Naive thymus-derived CD4-positive, alpha-beta T cell (primary cell): ENCODE measurements at regions not wholly inside any gene's neighbourhood (a gene's known extent, or its start where the extent isn't known, plus 50 kb on each side); places are given as distances from the start of the nearest gene placed in this dataset.

Source experiments
- ATAC-seq: fragments of 150-1000 bp; cut with Tn5 transposase; 2 replicates; pipeline ENCODE4 v1.10.0; 2021; ENCODE audit warnings: mild to moderate bottlenecking, moderate library complexity
- CTCF ChIA-PET: fragments of 350-600 bp; sonication (Branson Sonifier 250); formaldehyde crosslinking; loops from one replicate; lab custom pipeline; 2021; ENCODE audit warnings: antibody characterized with exemption; lab: Charles Lee
- POLR2A ChIA-PET: fragments of 350-600 bp; sonication (Branson Sonifier 250); formaldehyde crosslinking; loops from one replicate; lab custom pipeline; 2021; ENCODE audit warnings: antibody characterized with exemption, inconsistent platforms; lab: Charles Lee
- DNase-seq, 9 donors: peaks; one replicate each; pipeline versions ENCODE4 v3.0.0 to v3.0.0-alpha.2; 2020 to 2022; ENCODE audit warnings: mixed read lengths in 1 of 9
- H3K27ac ChIP-seq: one replicate; pipeline ENCODE4 v1.7.0; 2013; ENCODE audit warnings: mild to moderate bottlenecking, low read depth, low read length, moderate library complexity
- H3K27me3 ChIP-seq, 2 donors: one replicate each; pipeline ENCODE4 v1.7.0; 2013; ENCODE audit warnings: low read length in 2 of 2, mild to moderate bottlenecking in 2 of 2, moderate library complexity in 2 of 2; ENCODE audit not compliant: control insufficient read depth in 2 of 2, insufficient read depth in 2 of 2
- H3K36me3 ChIP-seq, 3 experiments: 1 replicate in 2 of 3; 2 replicates in 1 of 3; pipeline ENCODE4 v1.7.0; 2013; ENCODE audit warnings: low read length in 3 of 3, mild to moderate bottlenecking in 3 of 3, moderate library complexity in 1 of 3; ENCODE audit not compliant: insufficient read depth in 3 of 3, control insufficient read depth in 2 of 3
- H3K4me1 ChIP-seq, 2 donors: one replicate each; pipeline ENCODE4 v1.7.0; 2013; ENCODE audit warnings: low read length in 2 of 2, mild to moderate bottlenecking in 2 of 2, moderate library complexity in 1 of 2; ENCODE audit not compliant: control insufficient read depth in 2 of 2, insufficient read depth in 2 of 2
- H3K4me3 ChIP-seq: 2 replicates; pipeline ENCODE4 v1.7.0; 2013; ENCODE audit warnings: mild to moderate bottlenecking, low read length
- H3K9me3 ChIP-seq, 3 experiments: 1 replicate in 2 of 3; 2 replicates in 1 of 3; pipeline ENCODE4 v1.7.0; 2013; ENCODE audit warnings: low read length in 3 of 3; ENCODE audit not compliant: control insufficient read depth in 2 of 3
- H3K27ac Mint-ChIP-seq, 9 donors: one replicate each; pipeline ENCODE4 v1.8.0; 2020 to 2022; ENCODE audit warnings: mixed read lengths in 9 of 9, mild to moderate bottlenecking in 8 of 9, moderate library complexity in 5 of 9, inconsistent platforms in 2 of 9
- H3K27me3 Mint-ChIP-seq, 5 donors: one replicate each; pipeline ENCODE4 v1.8.0; 2021 to 2022; ENCODE audit warnings: mixed read lengths in 5 of 5, mild to moderate bottlenecking in 1 of 5
- H3K36me3 Mint-ChIP-seq, 5 donors: one replicate each; pipeline ENCODE4 v1.8.0; 2020 to 2022; ENCODE audit warnings: mixed read lengths in 5 of 5, mild to moderate bottlenecking in 3 of 5, inconsistent platforms in 1 of 5
- H3K4me1 Mint-ChIP-seq, 7 donors: one replicate each; pipeline ENCODE4 v1.8.0; 2020 to 2022; ENCODE audit warnings: mixed read lengths in 7 of 7, mild to moderate bottlenecking in 3 of 7, inconsistent platforms in 1 of 7
- H3K4me3 Mint-ChIP-seq, 10 donors: one replicate each; pipeline ENCODE4 v1.8.0; 2020 to 2022; ENCODE audit warnings: mild to moderate bottlenecking in 10 of 10, mixed read lengths in 10 of 10, moderate library complexity in 6 of 10, inconsistent platforms in 2 of 10
- H3K9me3 Mint-ChIP-seq, 11 donors: one replicate each; pipeline ENCODE4 v1.8.0; 2020 to 2022; ENCODE audit warnings: mixed read lengths in 11 of 11, mild to moderate bottlenecking in 4 of 11, inconsistent platforms in 1 of 11, moderate library complexity in 1 of 11
- intact Hi-C, 2 donors: fragments of 100-400 bp; cut with micrococcal nuclease; formaldehyde crosslinking; loops; one replicate each; pipeline ENCODE4 v1.15.1; 2023

DNA sequence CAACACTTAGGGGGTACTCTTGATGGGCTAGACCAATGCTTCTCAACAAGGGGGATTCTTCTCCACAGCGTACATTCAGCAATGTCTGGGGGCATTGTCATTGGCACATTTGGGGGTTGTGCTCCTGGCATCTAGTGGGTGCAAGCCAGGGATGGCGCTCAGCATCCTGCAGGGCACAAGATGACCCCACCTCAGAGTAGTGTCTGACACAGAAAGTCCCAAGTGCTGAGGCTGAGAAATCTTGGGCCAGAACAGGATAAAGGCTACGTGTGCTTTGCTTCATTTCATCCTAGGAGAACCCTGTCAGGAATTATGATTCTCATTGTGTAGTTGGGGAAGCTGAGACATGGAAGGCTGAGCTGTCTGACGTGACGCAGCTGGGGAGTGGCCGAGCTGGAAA lies 298.6 kb downstream of the CDH26 start:
- POLR2A ChIA-PET = no interaction called here
- no peak for ATAC-seq
- CTCF ChIA-PET = no interaction called here

DNA sequence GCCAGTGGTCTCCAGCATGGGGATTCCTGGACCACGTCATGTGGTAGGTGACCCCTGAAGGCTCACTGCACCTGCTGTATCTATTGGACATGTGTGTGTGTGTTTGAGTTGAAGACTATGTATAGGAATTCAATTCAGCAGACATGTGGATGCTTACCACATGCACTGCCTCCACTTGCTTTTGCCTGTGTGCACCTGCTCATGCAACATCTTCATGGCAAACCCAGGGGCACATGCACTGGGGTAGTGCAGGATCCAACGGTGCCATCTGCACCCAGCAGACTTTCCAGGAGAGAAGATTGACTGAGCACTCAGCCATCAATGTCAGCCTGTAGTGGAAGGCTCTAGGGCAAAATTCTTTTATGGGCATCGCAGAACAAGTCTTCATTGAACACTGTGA lies 299.4 kb downstream of the CDH26 start:
- DNase-seq = no peak
- Mint-ChIP-seq H3K27ac (no peak overlapping the region), H3K9me3 (no peaks in the 10 kb centered on the region), H3K4me1 (peaks cover 0 to 2% (median 0%) of the 10 kb centered on the region in 7 donors), H3K4me3 (no peak overlapping the region), H3K27me3 (peaks cover 0 to 6% (median 0%) of the 10 kb centered on the region in 5 donors), H3K36me3 (no peaks in the 10 kb centered on the region)
- Histone ChIP-seq H3K27me3 (no peaks in the 10 kb centered on the region), H3K27ac (no peak overlapping the region), H3K4me3 (no peak overlapping the region), H3K9me3 (no peaks in the 10 kb centered on the region), H3K36me3 (no peaks in the 10 kb centered on the region), H3K4me1 (no peaks in the 10 kb centered on the region)
- POLR2A ChIA-PET = no interaction called here
- CTCF ChIA-PET = no interaction called here
- intact Hi-C loops = no loop called here
- no peak for ATAC-seq

More for the DNA sequence above, 298.6 kb downstream of the CDH26 start:
- Histone ChIP-seq H3K27ac (no peak overlapping the region), H3K36me3 (no peaks in the 10 kb centered on the region), H3K4me1 (no peaks in the 10 kb centered on the region), H3K4me3 (no peak overlapping the region), H3K27me3 (no peaks in the 10 kb centered on the region), H3K9me3 (no peaks in the 10 kb centered on the region)
- peaks cover 0 to 2% (median 0%) of the 10 kb centered on the region in 7 donors for H3K4me1 Mint-ChIP-seq
- H3K9me3 Mint-ChIP-seq = no peaks in the 10 kb centered on the region
- intact Hi-C loops = no loop called here
- DNase-seq = no peak
- no peaks in the 10 kb centered on the region for H3K36me3 Mint-ChIP-seq
- H3K27me3 Mint-ChIP-seq = peaks cover 0 to 10% (median 0%) of the 10 kb centered on the region in 5 donors
- no peak overlapping the region for H3K4me3 Mint-ChIP-seq
- H3K27ac Mint-ChIP-seq = no peak overlapping the region

DNA sequence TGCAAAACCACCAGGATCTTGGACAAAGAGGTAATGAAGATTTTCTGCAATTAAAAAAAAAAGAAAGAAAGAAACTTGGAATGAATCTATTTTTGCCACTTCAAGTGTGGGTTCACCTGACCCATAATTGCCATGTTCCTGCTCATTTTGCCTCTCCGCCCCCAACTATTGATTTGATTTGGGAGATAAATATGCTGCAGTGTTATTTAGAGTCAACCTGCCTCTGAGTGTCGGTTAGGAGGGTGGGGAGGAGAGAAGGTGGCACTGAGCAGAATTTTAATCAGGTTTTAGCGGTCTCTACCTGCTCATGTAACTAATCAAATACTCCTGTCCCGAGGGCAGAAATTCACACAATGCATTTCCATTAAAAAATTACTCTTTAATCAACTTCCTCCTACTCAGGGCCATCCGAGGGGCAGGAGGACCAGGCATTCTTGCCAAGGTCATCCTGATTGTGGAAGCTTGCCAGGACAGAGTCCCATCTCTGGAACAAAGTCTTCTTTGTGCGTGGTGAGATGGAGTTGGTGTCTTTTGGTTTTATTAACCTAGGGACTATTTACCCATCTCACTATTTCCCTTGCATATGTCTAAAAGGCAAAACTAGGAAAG lies 300.1 kb downstream of the CDH26 start:
- DNase-seq = no peak
- ChIA-PET CTCF (no interaction called here), POLR2A (no interaction called here)
- H3K27ac Mint-ChIP-seq = peak overlapping the region in 1 of 9 donors; percentile 41
- H3K36me3 Mint-ChIP-seq = no peaks in the 10 kb centered on the region
- no peak overlapping the region for H3K4me3 Mint-ChIP-seq
- Histone ChIP-seq H3K4me1 (no peaks in the 10 kb centered on the region), H3K4me3 (no peak overlapping the region), H3K27ac (no peak overlapping the region), H3K36me3 (no peaks in the 10 kb centered on the region), H3K27me3 (no peaks in the 10 kb centered on the region), H3K9me3 (no peaks in the 10 kb centered on the region)
- ATAC-seq = no peak
- no peaks in the 10 kb centered on the region for H3K9me3 Mint-ChIP-seq
- H3K4me1 Mint-ChIP-seq = peaks cover 0 to 2% (median 0%) of the 10 kb centered on the region in 7 donors
- H3K27me3 Mint-ChIP-seq = peaks cover 0 to 4% (median 0%) of the 10 kb centered on the region in 5 donors
- intact Hi-C loops = no loop called here

DNA sequence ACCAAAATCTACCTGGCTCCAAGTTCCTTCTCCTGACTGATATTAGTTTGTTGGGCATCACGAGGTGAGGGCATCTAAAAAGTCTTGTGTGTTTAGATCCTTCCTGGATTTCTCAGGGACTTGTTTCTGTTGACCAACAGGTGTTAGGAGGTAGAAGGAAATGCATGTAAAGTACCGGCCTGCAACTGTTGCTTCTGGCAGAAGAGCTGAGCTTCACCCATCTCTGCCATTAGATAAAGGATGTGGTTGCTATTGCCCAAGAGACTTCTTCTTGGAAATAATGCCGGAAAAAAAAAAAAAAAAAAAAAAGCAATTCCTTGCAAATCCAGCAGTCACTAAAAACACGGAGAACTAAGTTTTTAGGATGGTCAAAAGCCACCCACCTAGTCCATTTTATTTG lies 303.1 kb downstream of the CDH26 start:
- Histone ChIP-seq H3K36me3 (no peaks in the 10 kb centered on the region), H3K4me3 (no peak overlapping the region), H3K27ac (no peak overlapping the region), H3K9me3 (no peaks in the 10 kb centered on the region), H3K27me3 (no peaks in the 10 kb centered on the region), H3K4me1 (peaks cover 0 to 9% of the 10 kb centered on the region in 2 donors)
- DNase-seq (no peak), ATAC-seq (no peak)
- H3K36me3 Mint-ChIP-seq = no peaks in the 10 kb centered on the region
- H3K4me3 Mint-ChIP-seq = no peak overlapping the region
- H3K9me3 Mint-ChIP-seq = no peaks in the 10 kb centered on the region
- ChIA-PET POLR2A (no interaction called here), CTCF (interaction anchor here (2.7 kb wide), 1 partner anchor 204 kb away, joined by 16 read pairs; no protein-coding TSS in a partner anchor)
- no peak overlapping the region for H3K27ac Mint-ChIP-seq
- H3K4me1 Mint-ChIP-seq = peaks cover 3 to 18% (median 11%) of the 10 kb centered on the region in 7 donors
- no peaks in the 10 kb centered on the region for H3K27me3 Mint-ChIP-seq
- intact Hi-C loops = no loop called here

DNA sequence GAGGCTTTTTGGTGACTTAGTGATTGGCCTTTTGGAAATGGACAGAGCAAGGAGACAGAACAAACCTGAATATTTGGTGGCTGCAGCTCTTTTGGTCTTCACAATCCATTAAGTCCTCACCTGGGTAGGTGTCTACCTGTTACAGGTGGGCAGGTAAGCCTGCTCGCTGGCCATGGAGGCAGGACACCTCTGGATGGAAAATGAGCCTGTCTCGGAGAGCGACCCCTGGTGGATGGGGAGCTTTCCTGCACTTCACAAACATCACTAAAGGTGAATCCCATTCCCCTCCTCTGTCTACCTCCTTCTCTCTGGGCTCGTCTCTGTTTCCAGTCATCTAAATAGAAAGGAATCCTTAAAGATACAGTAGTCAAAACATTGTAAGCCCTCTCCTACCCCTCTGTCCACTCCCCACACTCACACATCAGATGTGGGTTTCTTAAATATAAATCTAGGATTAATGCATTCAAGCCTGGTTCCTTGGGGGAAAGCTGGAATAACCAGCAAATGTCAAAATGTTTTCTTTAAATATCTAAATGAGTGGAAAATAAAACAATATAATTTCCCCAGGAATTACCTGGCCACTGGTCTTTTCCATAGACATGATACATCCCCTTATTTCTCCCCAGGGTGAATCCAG lies 304.9 kb downstream of the CDH26 start:
- Mint-ChIP-seq H3K4me3 (no peak overlapping the region), H3K27me3 (no peaks in the 10 kb centered on the region), H3K36me3 (no peaks in the 10 kb centered on the region), H3K9me3 (no peaks in the 10 kb centered on the region), H3K4me1 (peaks cover 4 to 33% (median 23%) of the 10 kb centered on the region in 7 donors), H3K27ac (no peak overlapping the region)
- intact Hi-C loops = loop anchor here in 1 of 2 donors (1.0 kb wide), 4 partner anchors 52 to 314 kb away; no protein-coding TSS in a partner anchor
- Histone ChIP-seq H3K4me1 (peaks cover 0 to 10% of the 10 kb centered on the region in 2 donors), H3K9me3 (no peaks in the 10 kb centered on the region), H3K36me3 (no peaks in the 10 kb centered on the region), H3K4me3 (no peak overlapping the region), H3K27ac (no peak overlapping the region), H3K27me3 (no peaks in the 10 kb centered on the region)
- ATAC-seq (peak; percentile 52), DNase-seq (peak in 8 of 9 donors; percentile 26 to 57 (median 43))
- POLR2A ChIA-PET = no interaction called here
- CTCF ChIA-PET = interaction anchor here (0.7 to 3.0 kb wide), 5 partner anchors 12 to 1536 kb away, joined by 3 to 16 read pairs (median 3); no protein-coding TSS in a partner anchor

DNA sequence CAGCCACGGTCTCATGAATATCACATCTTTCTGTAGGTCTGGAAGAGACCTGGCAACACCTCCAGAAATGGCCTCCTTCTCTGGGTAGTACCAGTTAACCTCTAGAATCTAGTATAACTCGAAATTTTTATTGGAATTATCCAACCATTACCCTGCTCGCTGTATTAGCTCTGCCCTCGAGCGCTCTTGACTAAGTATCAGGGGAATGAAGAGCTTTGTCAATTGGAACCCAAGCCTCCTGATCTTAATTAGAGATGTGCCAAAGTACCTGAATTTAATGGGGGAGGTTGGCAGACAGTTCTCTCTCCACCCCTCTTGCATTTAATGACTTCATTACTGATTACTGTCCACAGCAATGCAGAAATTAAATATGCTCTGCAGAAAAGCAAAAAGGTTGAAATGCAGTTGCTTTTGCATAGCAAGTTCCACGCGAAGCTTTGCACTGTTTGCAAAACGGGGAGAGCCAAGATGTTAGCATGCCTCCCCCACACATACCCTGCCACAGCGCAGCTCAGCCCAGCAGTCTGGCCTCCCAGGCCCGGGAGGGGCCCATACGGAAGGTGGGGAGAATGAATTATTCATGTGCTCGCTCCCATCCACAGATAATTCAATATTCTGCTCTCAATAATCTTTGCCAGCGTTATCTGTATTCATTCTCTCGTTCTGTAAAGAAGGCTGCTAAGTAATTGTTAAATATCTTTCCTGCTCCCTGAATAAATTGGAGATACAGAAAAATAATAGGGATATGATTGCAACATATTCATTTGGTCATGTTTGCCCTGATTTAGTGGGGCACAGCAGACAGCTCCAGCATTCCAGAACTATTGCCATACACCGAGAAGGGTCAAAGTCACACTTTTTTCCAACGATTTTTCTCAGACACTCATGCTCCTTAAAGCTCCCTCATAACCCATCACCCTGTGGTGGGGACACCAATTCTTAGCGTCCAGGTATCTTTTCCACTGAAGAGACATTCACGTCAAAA lies 305.8 kb downstream of the CDH26 start:
- intact Hi-C loops = loop anchor here in 1 of 2 donors (1.0 kb wide), 4 partner anchors 53 to 315 kb away; no protein-coding TSS in a partner anchor
- no peaks in the 10 kb centered on the region for H3K27me3 Mint-ChIP-seq
- no peaks in the 10 kb centered on the region for H3K27me3 ChIP-seq
- no peak for DNase-seq
- H3K4me3 Mint-ChIP-seq = no peak overlapping the region
- H3K4me3 ChIP-seq = no peak overlapping the region
- ATAC-seq = no peak
- H3K4me1 Mint-ChIP-seq = peaks cover 4 to 33% (median 23%) of the 10 kb centered on the region in 7 donors
- POLR2A ChIA-PET = no interaction called here
- no peak overlapping the region for H3K27ac ChIP-seq
- H3K4me1 ChIP-seq = peaks cover 0 to 10% of the 10 kb centered on the region in 2 donors
- H3K27ac Mint-ChIP-seq = no peak overlapping the region
- H3K9me3 ChIP-seq = no peaks in the 10 kb centered on the region
- CTCF ChIA-PET = interaction anchor here (1.4 to 3.0 kb wide), 3 partner anchors 206 to 314 kb away, joined by 5 to 16 read pairs (median 13); no protein-coding TSS in a partner anchor
- H3K36me3 Mint-ChIP-seq = no peaks in the 10 kb centered on the region
- no peaks in the 10 kb centered on the region for H3K9me3 Mint-ChIP-seq
- H3K36me3 ChIP-seq = no peaks in the 10 kb centered on the region
